Fibroblast of lung (primary cell): ENCODE measurements at regions not wholly inside any gene's neighbourhood (a gene's known extent, or its start where the extent isn't known, plus 50 kb on each side); places are given as distances from the start of the nearest gene placed in this dataset.

Experiments
- EZH2 ChIP-seq: IDR thresholded peaks from 2 replicates; pipeline ENCODE4 v1.5.1; 2012; ENCODE audit warnings: low read length, control low read depth, mild to moderate bottlenecking; ENCODE audit errors: missing control alignments
- TF ChIP-seq, protein P1 (sequence below), 2 donors: IDR thresholded peaks in 1 of 2; conservative IDR thresholded peaks in 1 of 2; 1 replicate in 1 of 2; 2 replicates in 1 of 2; pipeline ENCODE4 v1.5.1; 2011 to 2012; ENCODE audit warnings: low read length in 2 of 2, control low read depth in 1 of 2, inconsistent platforms in 1 of 2, low read depth in 1 of 2, mild to moderate bottlenecking in 1 of 2

- TF ChIP-seq, protein P1, sequence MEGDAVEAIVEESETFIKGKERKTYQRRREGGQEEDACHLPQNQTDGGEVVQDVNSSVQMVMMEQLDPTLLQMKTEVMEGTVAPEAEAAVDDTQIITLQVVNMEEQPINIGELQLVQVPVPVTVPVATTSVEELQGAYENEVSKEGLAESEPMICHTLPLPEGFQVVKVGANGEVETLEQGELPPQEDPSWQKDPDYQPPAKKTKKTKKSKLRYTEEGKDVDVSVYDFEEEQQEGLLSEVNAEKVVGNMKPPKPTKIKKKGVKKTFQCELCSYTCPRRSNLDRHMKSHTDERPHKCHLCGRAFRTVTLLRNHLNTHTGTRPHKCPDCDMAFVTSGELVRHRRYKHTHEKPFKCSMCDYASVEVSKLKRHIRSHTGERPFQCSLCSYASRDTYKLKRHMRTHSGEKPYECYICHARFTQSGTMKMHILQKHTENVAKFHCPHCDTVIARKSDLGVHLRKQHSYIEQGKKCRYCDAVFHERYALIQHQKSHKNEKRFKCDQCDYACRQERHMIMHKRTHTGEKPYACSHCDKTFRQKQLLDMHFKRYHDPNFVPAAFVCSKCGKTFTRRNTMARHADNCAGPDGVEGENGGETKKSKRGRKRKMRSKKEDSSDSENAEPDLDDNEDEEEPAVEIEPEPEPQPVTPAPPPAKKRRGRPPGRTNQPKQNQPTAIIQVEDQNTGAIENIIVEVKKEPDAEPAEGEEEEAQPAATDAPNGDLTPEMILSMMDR (conservative IDR thresholded peaks at IDR 0.05 in 1 of 2, IDR thresholded peaks at IDR 0.05 in 1 of 2; ENCODE audit: low read depth in 1 of 2, low read length in 2 of 2), result no peak
- TF ChIP-seq EZH2, result no peak
These were observed 62.2 kb upstream of the ZNF462 start for GRCh38 chr9:106800701-106801270.
